ENCODE measurements at regions not wholly inside any gene's neighbourhood (a gene's known extent, or its start where the extent isn't known, plus 50 kb on each side); places are given as distances from the start of the nearest gene placed in this dataset.

GRCh38 chr4:75344915-75345314 lies 169.3 kb downstream of the RCHY1 start:
- intact Hi-C loops (cut with DNase I), result no loop called here
- WGBS, 2 donors, result 50 to 61% methylated on average over 5 of the region's 5 CpGs
- DNase-seq (no peak), ATAC-seq (peak in 6 of 8 donors; percentile 28 to 60 (median 51))
- H3K36me3 ChIP-seq, result no peaks in the 10 kb centered on the region
- no peaks in the 10 kb centered on the region for H3K27me3 ChIP-seq
- TF ChIP-seq CTCF (IDR thresholded peaks at IDR 0.05), result no peak
- no peaks in the 10 kb centered on the region for H3K9me3 ChIP-seq
- peak overlapping the region in 1 of 10 donors; percentile 32 for H3K27ac ChIP-seq
- no peaks in the 10 kb centered on the region for H3K4me1 ChIP-seq
- no peak overlapping the region for H3K4me3 ChIP-seq

GRCh38 chr4:75343333-75343732 lies 170.9 kb downstream of the RCHY1 start:
- no peaks in the 10 kb centered on the region for H3K27me3 ChIP-seq
- ATAC-seq (no peak), DNase-seq (no peak)
- H3K27ac ChIP-seq, result no peak overlapping the region
- WGBS, 2 donors, result 69 to 74% methylated on average over 2 of the region's 2 CpGs
- TF ChIP-seq CTCF (IDR thresholded peaks at IDR 0.05), result no peak
- H3K4me3 ChIP-seq, result no peak overlapping the region
- H3K4me1 ChIP-seq, result no peaks in the 10 kb centered on the region
- H3K36me3 ChIP-seq, result no peaks in the 10 kb centered on the region
- H3K9me3 ChIP-seq, result no peaks in the 10 kb centered on the region
- intact Hi-C loops (cut with DNase I), result no loop called here

- peaks cover 0 to 14% (median 0%) of the 10 kb centered on the region in 11 donors for H3K9me3 ChIP-seq
- H3K27ac ChIP-seq, result no peak overlapping the region
- intact Hi-C loops (cut with DNase I), result no loop called here
- no peak overlapping the region for H3K4me3 ChIP-seq
- DNase-seq, result no peak
- H3K4me1 ChIP-seq, result no peaks in the 10 kb centered on the region
- no peak for TF ChIP-seq CTCF (IDR thresholded peaks at IDR 0.05)
- ATAC-seq, result no peak
- no peaks in the 10 kb centered on the region for H3K27me3 ChIP-seq
- no peaks in the 10 kb centered on the region for H3K36me3 ChIP-seq
Measured at GRCh38 chr4:75340561-75340960, 173.6 kb downstream of the RCHY1 start.

- Histone ChIP-seq H3K9me3 (peaks cover 0 to 29% (median 4%) of the 10 kb centered on the region in 11 donors), H3K4me3 (no peak overlapping the region), H3K4me1 (no peaks in the 10 kb centered on the region), H3K27ac (no peak overlapping the region), H3K27me3 (no peaks in the 10 kb centered on the region), H3K36me3 (no peaks in the 10 kb centered on the region)
- 52 to 58% methylated on average over 1 of the region's 1 CpG for WGBS, 2 donors
- ATAC-seq, result no peak
- TF ChIP-seq CTCF (IDR thresholded peaks at IDR 0.05), result no peak
- intact Hi-C loops (cut with DNase I), result no loop called here
- no peak for DNase-seq
Measured at GRCh38 chr4:75338352-75338880, 175.8 kb downstream of the RCHY1 start.

Data from heart right ventricle (tissue), 16 donors.